HG03039 (cell line): ENCODE measurements at regions not wholly inside any gene's neighbourhood (a gene's known extent, or its start where the extent isn't known, plus 50 kb on each side); places are given as distances from the start of the nearest gene placed in this dataset.
"Not testable (repeated sequence)": the region's sequence is repeated elsewhere in the genome, so short reads cannot be mapped to it uniquely, and the experiment has no call there.

Experiments
- ATAC-seq: cut with Tn5 transposase; IDR thresholded peaks from one replicate; pipeline ENCODE4 v1.9.1; 2021; ENCODE audit warnings: mild to moderate bottlenecking, moderate library complexity; ENCODE audit not compliant: unreplicated experiment

DNA sequence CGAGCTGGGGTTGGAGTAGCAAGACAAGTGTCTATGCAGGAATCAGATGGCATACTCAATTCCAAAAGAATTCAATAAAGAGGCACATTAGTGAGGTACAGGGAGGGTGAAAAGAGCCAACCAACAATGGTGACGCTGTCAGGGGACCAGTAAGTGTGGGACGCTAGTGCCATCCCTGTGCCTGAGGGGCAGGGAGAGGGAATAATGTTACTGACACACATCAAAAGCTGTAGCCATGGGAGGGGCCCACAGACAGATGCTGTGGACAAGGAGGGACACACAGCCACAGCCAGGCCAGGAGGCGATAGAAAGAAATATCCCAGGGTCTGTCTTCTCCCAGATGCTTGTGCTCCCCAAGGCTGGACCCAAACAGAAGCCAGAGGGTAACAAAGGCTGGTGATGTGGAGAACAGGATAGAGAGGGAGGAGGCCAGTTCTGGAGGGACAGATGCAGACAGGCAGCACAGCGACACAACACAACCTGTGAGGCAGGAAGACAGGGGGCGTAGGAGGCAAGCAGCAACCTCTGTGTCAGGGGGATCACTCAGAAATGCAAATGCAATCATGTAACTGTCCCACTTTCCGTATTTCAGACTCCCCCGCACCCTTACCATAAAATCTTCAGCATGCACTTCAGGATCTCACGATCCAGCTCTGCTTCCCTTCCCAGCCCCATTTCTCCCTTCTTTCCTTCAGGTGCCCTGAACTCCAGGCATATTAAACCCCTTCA lies 240.5 kb upstream of the FZD8 start:
- no peak for ATAC-seq

DNA sequence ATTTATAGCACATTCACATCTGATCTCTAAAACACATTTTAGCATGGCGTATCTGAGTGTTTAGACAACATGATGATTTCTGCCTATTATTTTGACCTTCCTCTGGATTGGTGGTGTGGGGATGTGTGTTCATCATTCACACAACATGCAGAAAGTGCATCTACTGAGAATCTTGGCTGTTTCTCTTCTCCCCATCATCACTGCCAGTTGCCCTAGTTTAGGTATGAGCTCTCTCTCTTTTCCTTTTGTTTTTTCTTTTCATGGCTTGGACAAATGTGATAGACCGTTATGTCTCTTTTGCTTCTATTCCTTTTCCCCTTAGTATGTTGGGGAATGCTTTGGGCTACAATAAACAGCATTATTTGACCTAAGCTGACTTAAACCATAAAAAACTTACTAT lies 239.2 kb upstream of the FZD8 start:
- no peak for ATAC-seq

DNA sequence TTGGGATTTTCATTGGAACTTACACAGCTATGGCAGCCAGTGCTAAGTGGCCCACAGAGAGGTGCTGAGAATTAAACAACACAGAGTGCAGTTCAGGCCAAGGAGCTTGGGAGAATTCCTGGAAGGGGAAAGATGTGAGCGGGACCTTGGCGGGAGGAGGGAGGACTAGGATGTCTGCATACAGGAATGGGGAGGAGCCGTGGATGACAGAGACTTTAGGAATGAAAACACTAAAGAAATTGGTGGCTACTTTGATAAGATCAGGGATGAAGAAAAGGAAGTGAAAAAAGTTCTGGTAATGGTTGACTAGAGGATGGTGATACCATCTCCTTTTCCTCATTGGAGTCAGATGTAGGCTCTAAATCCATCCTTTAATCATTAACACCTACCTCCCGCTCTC lies 234.2 kb upstream of the FZD8 start:
- no peak for ATAC-seq

DNA sequence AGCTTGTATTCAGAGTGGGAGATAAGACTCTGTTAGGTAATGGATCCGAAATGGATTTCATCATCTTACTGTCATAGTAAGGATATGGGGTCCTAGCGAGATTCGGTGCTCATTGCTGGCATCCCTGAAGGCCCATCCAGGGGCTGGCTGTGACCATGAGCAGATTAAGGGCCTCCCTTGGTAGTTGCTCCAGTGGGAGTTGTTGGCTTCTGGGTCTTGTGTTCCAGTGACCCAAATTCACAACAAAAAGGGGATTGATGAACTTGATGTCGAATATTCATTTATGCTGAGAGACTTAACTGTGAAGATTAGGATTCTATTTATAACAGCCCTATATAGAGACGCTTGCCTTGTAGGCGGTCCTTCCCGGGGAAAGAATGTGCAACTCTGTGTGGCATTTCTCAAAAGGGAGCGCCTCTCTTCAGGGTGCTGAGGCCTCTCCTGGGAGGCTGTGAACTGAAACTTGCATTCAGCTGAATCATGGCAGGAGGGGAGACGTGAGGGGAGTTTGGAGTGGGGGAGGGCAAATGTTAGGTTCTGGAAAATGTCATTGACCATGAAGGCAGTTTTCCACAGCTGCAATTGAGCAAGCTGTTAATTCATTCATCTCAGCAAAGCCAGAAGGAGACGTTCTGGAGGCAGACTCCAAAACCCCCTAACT lies 233.1 kb upstream of the FZD8 start:
- ATAC-seq = no peak

DNA sequence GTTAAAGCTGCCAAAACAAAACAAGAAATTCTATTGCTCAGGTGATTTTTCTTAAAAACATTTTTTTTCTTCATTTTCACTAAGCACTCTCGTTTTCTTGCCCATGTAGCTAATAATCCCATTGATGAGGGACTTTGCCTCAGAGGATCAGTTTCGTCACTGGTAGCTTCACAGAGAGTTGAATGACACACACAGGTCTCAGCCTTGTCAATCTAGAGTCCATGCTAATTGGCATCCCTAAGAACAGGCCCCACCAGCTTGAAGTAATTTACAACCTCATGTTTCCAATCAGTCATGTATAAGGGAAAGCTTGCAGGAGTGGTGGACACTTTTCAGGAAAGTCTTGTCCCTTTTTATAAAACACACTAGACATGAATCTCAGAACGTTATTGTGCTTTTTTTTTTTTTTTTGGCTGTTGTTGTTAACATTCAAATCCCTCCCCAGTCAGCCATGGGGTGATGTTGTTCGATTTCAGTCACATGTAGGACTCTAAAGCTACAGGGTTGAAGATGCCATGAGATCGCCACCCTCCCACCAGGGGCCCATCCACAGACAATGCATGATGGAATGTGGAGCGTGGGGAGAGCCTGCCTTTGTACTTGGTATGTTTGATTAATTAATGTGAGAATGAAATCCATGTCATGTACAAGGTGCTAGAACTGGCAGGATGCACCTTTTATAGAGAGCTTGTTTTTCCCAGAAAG lies 232.4 kb upstream of the FZD8 start:
- ATAC-seq = no peak

DNA sequence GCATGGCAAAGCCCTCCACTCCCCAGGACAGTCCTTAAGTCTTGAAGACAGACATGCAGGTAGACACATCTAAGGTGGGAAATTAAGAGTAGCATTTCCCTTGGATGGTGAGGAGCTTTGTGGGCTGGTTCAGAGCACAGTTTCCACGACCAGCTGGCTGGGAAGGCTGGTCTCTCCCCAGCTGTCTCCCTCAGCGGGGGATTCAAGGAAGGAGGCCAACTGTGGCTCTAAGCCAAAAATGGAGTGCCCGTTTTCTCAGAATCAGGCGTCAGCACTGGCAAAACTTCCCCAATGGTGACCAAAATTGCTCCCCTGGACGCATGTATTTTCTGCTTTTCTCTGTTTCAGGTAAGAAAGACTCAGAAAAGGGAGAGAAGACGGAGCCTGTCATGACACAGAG lies 230.6 kb upstream of the FZD8 start:
- no peak for ATAC-seq

DNA sequence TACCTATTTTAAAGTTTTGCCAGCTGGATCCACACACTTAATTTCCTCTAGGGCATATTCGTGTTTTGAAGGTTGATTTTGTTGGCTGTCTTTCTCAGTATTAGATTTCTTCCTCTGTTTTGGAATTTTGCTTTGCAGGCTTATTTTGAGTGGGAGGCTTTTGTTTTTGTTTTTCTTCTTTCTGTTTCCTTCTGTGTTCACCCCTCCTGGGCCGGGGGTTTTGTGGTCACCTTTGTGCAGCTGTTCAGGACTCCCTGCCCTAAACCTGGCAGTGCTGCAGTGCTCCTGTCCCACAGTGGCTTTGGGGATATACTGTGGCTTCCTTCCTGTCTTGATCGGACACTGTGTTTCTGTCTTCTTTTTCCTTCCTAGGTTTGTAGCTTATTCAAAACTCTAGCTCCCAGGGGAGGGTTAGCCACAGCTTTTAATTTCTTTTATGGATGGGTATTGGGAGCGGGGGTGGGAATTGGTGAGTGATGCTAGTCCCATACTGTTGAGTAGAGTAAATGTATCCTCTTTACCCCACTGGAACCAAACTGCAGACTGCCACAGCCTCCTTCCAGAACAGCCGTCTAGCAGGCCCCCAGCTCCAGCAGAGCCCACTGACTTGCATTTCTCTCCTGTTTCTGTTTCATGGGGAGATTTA lies 228.7 kb upstream of the FZD8 start:
- ATAC-seq = no peak

DNA sequence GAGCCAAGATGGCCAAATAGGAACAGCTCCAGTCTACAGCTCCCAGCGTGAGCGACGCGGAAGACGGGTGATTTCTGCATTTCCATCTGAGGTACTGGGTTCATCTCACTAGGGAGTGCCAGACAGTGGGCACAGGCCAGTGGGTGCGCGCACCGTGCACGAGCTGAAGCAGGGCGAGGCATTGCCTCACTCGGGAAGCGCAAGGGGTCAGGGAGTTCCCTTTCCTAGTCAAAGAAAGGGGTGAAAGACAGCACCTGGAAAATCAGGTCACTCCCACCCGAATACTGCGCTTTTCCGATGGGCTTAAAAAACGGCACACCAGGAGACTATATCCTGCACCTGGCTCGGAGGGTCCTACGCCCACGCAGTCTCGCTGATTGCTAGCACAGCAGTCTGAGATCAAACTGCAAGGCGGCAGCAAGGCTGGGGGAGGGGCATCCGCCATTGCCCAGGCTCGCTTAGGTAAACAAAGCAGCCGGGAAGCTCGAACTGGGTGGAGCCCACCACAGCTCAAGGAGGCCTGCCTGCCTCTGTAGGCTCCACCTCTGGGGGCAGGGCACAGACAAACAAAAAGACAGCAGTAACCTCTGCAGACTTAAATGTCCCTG lies 216.7 kb upstream of the FZD8 start:
- ATAC-seq = not testable (repeated sequence)

DNA sequence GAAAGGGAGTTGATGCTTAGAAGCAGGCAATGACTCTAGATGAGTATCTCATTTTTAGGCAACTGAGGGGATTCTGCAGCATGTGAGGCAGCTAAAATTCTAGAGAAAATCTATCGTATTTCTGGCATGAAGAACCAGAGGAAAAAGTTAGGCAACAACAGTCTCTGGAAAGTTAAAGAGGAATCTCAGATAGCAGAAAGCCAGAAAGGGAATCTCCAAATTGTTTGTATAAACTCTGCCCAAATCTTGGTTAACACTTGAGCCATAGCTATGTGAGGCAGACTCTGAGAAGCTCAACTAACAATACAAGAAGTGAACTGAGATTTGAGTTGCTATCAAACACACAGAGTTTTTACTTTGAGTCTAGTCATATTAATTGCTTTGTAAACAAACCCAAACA lies 215.8 kb upstream of the FZD8 start:
- no peak for ATAC-seq

DNA sequence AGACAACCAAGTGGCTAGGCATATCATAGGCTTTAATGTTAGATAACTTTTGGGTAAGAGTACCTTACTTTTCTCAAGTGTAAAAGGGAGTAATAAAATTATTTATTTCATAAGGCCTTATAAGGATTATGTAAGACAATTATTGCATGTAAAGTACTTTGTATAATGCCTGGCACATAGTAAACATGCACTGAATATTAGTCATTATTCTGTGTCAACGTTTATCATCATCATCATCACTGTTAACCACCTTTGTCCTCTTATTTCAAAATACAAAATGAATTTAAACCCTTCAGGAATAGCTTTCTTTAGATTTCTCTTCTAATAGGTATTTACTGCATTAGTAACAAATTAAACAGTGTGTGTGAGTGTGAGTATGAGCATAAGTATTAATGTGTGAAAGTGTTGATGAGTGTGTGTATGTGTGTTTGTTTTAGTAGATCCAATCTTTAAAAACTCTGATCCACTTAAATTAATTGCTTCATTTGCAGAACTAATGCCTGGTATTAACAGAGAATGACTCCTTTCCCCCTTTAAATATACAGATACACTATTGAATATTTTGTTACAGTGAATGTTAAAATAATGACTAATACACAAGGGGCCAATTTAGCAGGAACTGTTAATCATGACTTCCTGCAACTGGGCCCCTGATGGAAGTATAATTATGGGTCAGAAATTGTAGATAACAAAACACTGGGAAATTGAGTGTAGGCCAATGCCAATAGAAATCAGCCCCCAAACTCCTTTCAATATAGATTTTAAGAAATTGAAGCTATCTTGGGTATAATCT lies 213.3 kb upstream of the FZD8 start:
- ATAC-seq = no peak

DNA sequence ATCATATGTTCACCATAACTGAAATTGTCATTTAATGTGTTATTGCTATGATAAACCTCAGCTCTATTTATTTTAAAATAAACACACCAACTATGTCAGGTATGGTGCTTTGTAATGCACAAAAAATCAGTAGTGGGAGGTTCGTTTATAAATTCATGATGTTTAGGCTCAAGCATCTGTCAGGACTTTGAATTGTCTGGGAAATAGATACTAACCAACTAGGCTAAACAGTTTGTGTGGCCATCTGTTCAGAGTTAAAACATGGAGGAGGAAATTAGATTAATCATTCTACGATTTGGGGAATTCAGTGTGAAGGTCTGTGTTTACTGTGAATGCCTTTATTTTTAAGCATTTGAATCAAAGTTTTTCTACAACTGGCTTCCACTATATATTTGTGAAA lies 212.6 kb upstream of the FZD8 start:
- no peak for ATAC-seq

DNA sequence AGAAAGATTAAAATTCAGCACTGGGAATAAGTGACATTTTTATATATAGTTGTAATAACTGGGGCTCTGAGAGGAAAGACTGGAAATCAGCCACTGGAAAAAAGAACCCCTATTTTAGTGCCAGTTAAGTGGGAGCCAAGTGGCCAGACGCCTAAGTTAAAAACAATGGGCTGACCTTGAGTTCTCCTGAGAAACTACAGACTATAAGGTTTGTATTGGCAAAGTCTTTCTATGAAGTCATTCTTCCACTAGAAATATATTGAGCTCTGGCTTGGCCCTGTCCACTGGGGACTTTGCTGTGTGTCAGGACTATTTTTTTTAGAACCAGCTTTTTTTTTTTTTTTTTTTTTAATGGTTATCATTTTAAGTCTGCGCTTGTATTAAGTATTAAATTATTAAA lies 210.6 kb upstream of the FZD8 start:
- ATAC-seq = no peak

DNA sequence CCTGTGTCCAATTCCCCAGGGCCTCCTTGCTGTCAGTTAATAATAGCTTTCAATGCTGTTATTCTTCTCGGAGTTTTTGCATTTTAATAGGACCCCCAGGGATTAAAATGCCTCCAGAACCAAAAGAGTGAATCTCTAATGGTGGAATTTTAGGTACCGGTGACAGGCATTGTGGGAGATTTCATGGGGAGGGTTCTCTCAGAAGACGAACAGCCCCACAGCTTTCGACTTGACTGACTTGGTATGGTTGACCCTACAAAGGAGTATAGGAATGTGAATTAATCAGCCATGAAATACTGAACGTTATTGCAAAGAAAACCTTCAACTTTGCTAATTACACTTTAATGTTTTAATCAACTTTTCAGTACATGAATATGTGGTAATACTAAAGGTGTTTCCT lies 206.3 kb upstream of the FZD8 start:
- no peak for ATAC-seq

DNA sequence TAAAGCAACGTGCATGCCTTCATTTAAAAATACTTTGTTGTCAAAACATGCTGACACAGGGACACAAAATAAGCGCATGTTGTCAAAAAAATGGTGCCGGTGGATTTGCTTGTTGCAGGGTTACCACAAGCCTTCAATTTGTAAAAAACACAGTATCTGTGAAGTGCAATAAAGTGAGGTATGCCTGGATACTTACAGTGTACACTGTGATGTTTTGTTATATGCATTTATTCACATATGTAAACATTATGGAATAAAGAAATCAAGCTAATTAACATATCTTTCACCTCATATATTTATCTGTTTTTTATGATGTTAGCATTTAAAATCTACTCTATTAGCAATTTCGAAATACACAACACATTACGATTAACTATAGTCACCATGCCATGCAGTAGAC lies 202.6 kb upstream of the FZD8 start:
- no peak for ATAC-seq

DNA sequence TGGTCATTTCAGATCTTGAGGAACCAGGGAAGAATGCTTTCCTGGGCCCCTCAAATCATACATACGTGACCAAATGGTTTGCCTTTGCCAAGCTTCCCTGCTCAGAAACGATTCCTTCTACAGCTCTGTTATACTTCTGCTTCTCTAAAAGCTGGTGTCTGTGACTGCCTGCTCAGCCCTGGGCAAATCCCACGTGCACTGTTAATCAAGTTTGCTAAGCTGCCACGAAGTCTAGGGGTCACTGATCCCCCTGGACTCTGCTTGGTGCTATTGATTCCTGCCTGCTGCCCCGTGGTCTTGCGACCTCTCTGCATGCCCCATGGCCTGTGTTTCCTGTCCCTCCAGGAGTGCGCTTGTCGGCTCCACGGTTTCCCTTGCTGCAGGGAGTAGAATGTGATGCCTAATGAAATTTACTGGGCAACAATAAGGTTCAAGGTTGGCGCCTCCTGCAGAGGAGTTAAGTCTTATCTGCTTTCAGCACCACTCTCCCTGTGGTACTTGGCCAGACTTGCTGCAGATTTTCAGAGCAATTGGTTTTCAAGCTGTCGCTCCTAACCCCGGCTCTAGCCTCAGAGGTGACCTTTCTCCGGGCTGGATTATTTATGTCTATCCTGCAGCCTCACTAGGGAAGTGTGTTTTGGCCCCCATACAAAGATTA lies 201.6 kb upstream of the FZD8 start:
- no peak for ATAC-seq

DNA sequence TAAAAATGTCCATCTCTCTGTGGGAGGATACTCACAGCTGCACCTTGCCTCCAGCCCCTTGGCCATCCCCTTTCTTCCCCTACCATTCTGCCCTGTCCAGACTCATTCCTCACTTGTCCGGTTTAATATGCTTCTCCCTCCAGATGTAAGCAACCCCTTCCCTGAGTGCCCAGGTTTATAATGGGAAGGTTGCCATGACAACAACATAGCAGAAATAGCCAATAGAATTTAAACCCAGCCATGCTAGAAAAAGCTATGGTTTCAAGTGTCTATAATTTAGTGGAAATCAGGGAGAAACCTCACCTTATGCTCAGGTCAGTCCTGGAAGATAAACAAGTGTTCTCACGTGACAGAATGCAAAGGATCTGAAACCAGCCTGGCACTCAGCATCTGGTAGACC lies 196.0 kb upstream of the FZD8 start:
- ATAC-seq = no peak

DNA sequence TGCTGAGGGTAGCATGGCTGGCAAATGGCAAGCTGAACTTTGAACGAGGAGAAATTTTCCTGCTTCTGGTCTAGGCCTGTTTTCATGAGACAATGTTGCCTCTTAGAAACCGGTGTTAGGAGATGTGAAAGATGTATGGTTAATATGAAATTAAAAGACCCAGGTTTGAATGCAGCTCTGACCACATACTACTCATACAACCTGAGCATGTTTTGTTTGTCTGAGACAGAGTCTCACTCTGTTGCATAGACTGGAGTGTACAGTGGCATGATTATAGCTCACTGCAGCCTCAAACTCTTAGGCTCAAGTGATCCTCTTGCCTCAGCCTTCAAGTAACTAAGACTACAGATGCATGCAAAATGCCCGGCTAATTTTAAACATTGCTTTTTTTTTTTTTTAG lies 193.4 kb upstream of the FZD8 start:
- ATAC-seq = no peak

DNA sequence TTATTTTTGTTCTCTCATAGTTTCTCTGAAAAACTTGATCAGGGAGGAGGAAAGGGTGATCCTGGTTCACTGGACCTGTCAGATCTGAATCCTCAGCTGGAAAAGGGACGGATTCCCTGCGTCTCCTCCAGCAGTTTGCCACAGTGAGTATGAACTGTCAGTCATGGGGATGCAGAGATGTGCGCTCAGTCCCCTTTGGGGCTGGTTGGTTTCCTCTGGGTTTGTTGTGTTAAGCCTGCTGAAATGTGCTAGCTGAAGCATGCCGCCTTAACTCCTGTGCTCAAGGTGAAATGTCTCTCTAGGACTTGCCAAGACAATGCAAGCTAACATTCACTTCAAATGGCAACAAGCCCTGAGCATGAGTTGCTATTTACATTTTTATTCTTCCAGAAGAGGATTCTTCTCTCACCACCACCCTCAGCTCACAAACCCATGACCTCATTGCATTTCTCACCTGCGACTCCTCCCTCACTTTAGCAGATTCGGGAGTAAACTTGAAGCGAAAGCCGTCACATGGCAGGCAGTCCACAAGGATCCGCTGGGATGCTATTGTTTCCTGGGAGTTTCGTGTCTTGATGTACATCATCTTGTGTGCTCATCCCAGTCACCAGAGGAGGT lies 192.9 kb upstream of the FZD8 start:
- no peak for ATAC-seq

DNA sequence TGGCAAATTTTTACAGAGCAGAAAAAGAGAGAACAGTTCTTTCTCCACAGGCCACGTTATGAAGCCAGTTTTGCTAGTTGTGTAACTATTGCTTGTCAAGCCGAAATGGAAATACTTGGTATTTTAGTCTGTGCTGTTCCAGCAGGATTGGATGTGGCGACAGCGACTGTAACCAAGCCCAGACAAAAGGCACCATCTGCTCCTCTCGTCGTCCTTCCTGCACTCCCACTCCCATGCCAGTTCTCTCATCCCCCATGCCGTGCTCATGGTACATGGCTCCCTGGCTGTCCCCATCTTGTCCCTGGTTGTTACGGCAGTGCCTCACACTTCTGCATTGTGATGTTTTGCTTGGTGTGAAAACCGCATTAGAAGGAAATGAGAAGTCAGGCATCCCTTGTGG lies 185.7 kb upstream of the FZD8 start:
- ATAC-seq = no peak

DNA sequence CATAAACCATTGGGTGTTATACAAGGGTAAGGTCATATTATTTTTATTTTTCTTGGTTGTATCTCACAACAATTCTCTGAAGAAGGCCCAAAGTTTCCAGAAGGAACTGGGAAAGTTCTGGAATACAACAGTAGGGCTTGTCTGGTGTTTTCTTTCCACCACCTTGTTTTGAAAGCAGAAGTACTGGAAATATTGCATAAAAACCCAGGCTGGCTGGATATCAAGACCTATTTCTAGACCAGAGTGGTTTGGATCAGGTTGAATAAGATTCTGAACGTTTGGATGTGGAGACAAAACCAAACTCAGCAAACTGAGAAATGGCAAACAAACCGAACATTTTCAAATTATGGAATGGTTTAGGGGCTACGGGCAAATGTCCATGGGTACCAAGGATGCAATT lies 182.6 kb upstream of the FZD8 start:
- ATAC-seq = no peak
